Endothelial cell of umbilical vein (primary cell): ENCODE measurements at regions not wholly inside any gene's neighbourhood (a gene's known extent, or its start where the extent isn't known, plus 50 kb on each side); places are given as distances from the start of the nearest gene placed in this dataset.

ENCODE experiments used
- BruUV-seq: library from RNA; stranded (reverse); fragments of 400-500 nt; replicated peaks from 2 replicates; lab custom pipeline; 2021; lab: Mats Ljungman, UMichigan
- CTCF ChIA-PET: fragments of 300-600, 350-600 bp; sonication (Branson Sonifier 250); formaldehyde crosslinking; loops from one replicate; lab custom pipeline; 2021; ENCODE audit warnings: antibody characterized with exemption, inconsistent platforms; lab: Charles Lee
- POLR2A ChIA-PET: fragments of 300-600, 350-600 bp; sonication (Branson Sonifier 250); formaldehyde crosslinking; loops from one replicate; lab custom pipeline; 2021; ENCODE audit warnings: antibody characterized with exemption, inconsistent platforms; lab: Charles Lee
- DNase-seq: peaks from one replicate; pipeline ENCODE4 v3.0.0-alpha.2; 2011; ENCODE audit warnings: low read depth, low spot score
- FAIRE-seq: peaks from 2 replicates; lab custom pipeline; 2011; peaks lifted over from hg19 to GRCh38; lab: Jason Lieb, UNC
- H2AFZ ChIP-seq: 2 replicates; pipeline ENCODE4 v1.6.0; 2012; ENCODE audit warnings: low read depth, low read length, control low read depth, inconsistent platforms
- H3K27ac ChIP-seq: 2 replicates; pipeline ENCODE4 v1.5.1; 2011; ENCODE audit warnings: low read depth, mild to moderate bottlenecking, control low read depth, low read length, moderate library complexity; ENCODE audit not compliant: insufficient read depth
- H3K27me3 ChIP-seq, 2 experiments: 2 replicates each; pipeline versions ENCODE4 v1.6.0 to v1.6.1; 2011; ENCODE audit warnings: low read length in 2 of 2, mixed read lengths in 1 of 2; ENCODE audit not compliant: control insufficient read depth in 2 of 2, insufficient read depth in 2 of 2
- H3K36me3 ChIP-seq, 2 experiments: 2 replicates in 1 of 2; 3 replicates in 1 of 2; pipeline ENCODE4 v1.5.1; 2011; ENCODE audit warnings: low read length in 2 of 2, mild to moderate bottlenecking in 1 of 2, moderate library complexity in 1 of 2; ENCODE audit not compliant: control insufficient read depth in 2 of 2, insufficient read depth in 2 of 2; ENCODE audit errors: extremely low read depth in 1 of 2
- H3K4me1 ChIP-seq: 3 replicates; pipeline ENCODE4 v1.5.1; 2011; ENCODE audit warnings: mild to moderate bottlenecking, low read length; ENCODE audit not compliant: control insufficient read depth, insufficient read depth; ENCODE audit errors: extremely low read depth
- H3K4me2 ChIP-seq: 2 replicates; pipeline ENCODE4 v1.6.1; 2011; ENCODE audit warnings: low read length, control low read depth, mixed read lengths; ENCODE audit not compliant: insufficient read depth
- H3K4me3 ChIP-seq, 3 experiments: fragments of 200-600 bp in 1 of 3; sonication (generic), shearing (Covaris generic) in 1 of 3; replicated peaks in 1 of 3; 2 replicates each; pipeline ENCODE4 v1.5.1; 2011 to 2016; ENCODE audit warnings: control low read depth in 3 of 3, low read length in 3 of 3, mild to moderate bottlenecking in 2 of 3, inconsistent platforms in 1 of 3, low read depth in 1 of 3, moderate library complexity in 1 of 3; ENCODE audit not compliant: insufficient read depth in 1 of 3
- H3K79me2 ChIP-seq: 2 replicates; pipeline ENCODE4 v1.6.0; 2012; ENCODE audit warnings: low read length, inconsistent platforms; ENCODE audit not compliant: control insufficient read depth, insufficient read depth
- H3K9ac ChIP-seq: replicated peaks from 2 replicates; pipeline ENCODE3; 2011; ENCODE audit warnings: low read length, control low read depth; ENCODE audit not compliant: insufficient read depth; ENCODE audit errors: extremely low read depth
- H3K9me1 ChIP-seq: replicated peaks from 3 replicates; pipeline ENCODE4 v1.6.0; 2011; ENCODE audit warnings: mild to moderate bottlenecking, low read length; ENCODE audit not compliant: control insufficient read depth, insufficient read depth; ENCODE audit errors: extremely low read depth
- H3K9me3 ChIP-seq: replicated peaks from 2 replicates; pipeline ENCODE4 v1.5.1; 2012; ENCODE audit warnings: low read length, inconsistent platforms; ENCODE audit not compliant: control insufficient read depth, insufficient read depth
- H4K20me1 ChIP-seq: replicated peaks from 2 replicates; pipeline ENCODE3; 2011; ENCODE audit warnings: mild to moderate bottlenecking, low read length; ENCODE audit not compliant: control insufficient read depth, insufficient read depth; ENCODE audit errors: extremely low read depth
- EZH2 ChIP-seq: IDR thresholded peaks from 2 replicates; pipeline ENCODE4 v1.6.1; 2012; ENCODE audit warnings: borderline replicate concordance, low read depth, mild to moderate bottlenecking, moderate library complexity, low read length, inconsistent platforms; ENCODE audit not compliant: severe bottlenecking
- FOS ChIP-seq: IDR thresholded peaks from 2 replicates; pipeline ENCODE4 v1.6.1; 2011; ENCODE audit warnings: mild to moderate bottlenecking, low read length, moderate library complexity, borderline replicate concordance; ENCODE audit not compliant: insufficient read depth
- GATA2 ChIP-seq: IDR thresholded peaks from 2 replicates; pipeline ENCODE4 v1.7.0; 2011; ENCODE audit warnings: low read depth, mild to moderate bottlenecking, moderate library complexity, mixed read lengths, low read length; ENCODE audit not compliant: insufficient read length, insufficient read depth
- JUN ChIP-seq: IDR thresholded peaks from 2 replicates; pipeline ENCODE4 v1.6.1; 2011; ENCODE audit warnings: borderline replicate concordance, low read depth; ENCODE audit not compliant: insufficient read length, insufficient read depth
- MYC ChIP-seq: IDR thresholded peaks from one replicate; pipeline ENCODE4 v1.6.1; 2011; ENCODE audit warnings: mild to moderate bottlenecking, low read depth, low read length
- POLR2A ChIP-seq: IDR thresholded peaks from 2 replicates; pipeline ENCODE4 v1.6.1; 2012; ENCODE audit warnings: low read depth, mild to moderate bottlenecking, control low read depth, low read length
- POLR2AphosphoS5 ChIP-seq: IDR thresholded peaks from 2 replicates; pipeline ENCODE4 v1.6.1; 2012; ENCODE audit warnings: low read depth, mild to moderate bottlenecking, control low read depth, low read length, moderate library complexity; ENCODE audit not compliant: insufficient read depth
- dilution Hi-C: fragments of 300-500 bp; cut with MboI; formaldehyde crosslinking; loops from one replicate; pipeline ENCODE4 v1.15.0; 2019; ENCODE audit warnings: low sequenced_read_pairs; ENCODE audit not compliant: extremely low pct_ligation_motif_present
- intact Hi-C: fragments of 100-400 bp; cut with micrococcal nuclease; formaldehyde crosslinking; loops from one replicate; pipeline ENCODE4 v1.10.0; 2022
- TF ChIP-seq, protein P1 (sequence below): IDR thresholded peaks from 2 replicates; pipeline ENCODE4 v1.6.1; 2011; ENCODE audit not compliant: insufficient read depth, insufficient read length
- TF ChIP-seq, protein P2 (sequence below), 2 donors: IDR thresholded peaks; 1 replicate in 1 of 2; 2 replicates in 1 of 2; pipeline ENCODE4 v1.5.1; 2011; ENCODE audit warnings: low read length in 2 of 2, mild to moderate bottlenecking in 2 of 2, moderate library complexity in 2 of 2, control low read depth in 1 of 2, inconsistent platforms in 1 of 2, low read depth in 1 of 2; ENCODE audit not compliant: insufficient read depth in 1 of 2; ENCODE audit errors: extremely low read depth in 1 of 2

DNA sequence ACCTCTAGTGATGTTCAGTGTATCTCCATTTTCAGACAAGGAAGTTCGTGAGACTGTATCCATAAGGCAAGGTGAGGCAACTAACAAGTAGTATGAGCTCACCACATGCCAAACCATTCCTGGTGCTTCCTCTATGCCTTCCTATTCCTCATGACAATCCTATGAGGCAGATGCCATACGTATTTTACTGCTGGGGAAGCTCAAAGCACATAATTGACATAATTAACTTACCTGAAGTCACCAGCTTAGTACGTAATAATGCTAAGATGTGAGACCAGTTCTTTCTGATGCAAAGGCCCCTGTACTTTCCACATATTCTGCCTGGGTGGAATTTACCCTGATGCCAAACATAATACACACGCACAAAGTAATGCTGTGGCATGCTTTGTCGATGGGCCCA lies 83.6 kb upstream of the NFIA start:
- POLR2A ChIA-PET, result no interaction called here
- H3K4me2 ChIP-seq, result no peak overlapping the region
- intact Hi-C loops (no loop called here), dilution Hi-C loops (no loop called here)
- H3K9me1 ChIP-seq, result no peaks in the 10 kb centered on the region
- FAIRE-seq, result no peak
- BruUV-seq, result no TSS peak
- no peaks in the 10 kb centered on the region for H3K9me3 ChIP-seq
- H3K79me2 ChIP-seq, result no peaks in the 10 kb centered on the region
- H3K4me3 ChIP-seq, result no peak overlapping the region
- H3K27ac ChIP-seq, result no peak overlapping the region
- H3K36me3 ChIP-seq, result no peaks in the 10 kb centered on the region
- H3K9ac ChIP-seq, result no peak overlapping the region
- no peak for TF ChIP-seq FOS
- TF ChIP-seq GATA2, result no peak
- TF ChIP-seq JUN, result no peak
- TF ChIP-seq MYC, result no peak
- TF ChIP-seq EZH2, result no peak
- TF ChIP-seq, protein P1, sequence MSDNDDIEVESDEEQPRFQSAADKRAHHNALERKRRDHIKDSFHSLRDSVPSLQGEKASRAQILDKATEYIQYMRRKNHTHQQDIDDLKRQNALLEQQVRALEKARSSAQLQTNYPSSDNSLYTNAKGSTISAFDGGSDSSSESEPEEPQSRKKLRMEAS, result no peak
- TF ChIP-seq, protein P2, sequence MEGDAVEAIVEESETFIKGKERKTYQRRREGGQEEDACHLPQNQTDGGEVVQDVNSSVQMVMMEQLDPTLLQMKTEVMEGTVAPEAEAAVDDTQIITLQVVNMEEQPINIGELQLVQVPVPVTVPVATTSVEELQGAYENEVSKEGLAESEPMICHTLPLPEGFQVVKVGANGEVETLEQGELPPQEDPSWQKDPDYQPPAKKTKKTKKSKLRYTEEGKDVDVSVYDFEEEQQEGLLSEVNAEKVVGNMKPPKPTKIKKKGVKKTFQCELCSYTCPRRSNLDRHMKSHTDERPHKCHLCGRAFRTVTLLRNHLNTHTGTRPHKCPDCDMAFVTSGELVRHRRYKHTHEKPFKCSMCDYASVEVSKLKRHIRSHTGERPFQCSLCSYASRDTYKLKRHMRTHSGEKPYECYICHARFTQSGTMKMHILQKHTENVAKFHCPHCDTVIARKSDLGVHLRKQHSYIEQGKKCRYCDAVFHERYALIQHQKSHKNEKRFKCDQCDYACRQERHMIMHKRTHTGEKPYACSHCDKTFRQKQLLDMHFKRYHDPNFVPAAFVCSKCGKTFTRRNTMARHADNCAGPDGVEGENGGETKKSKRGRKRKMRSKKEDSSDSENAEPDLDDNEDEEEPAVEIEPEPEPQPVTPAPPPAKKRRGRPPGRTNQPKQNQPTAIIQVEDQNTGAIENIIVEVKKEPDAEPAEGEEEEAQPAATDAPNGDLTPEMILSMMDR (IDR thresholded peaks at IDR 0.05; ENCODE audit: extremely low read depth in 1 of 2, insufficient read depth in 1 of 2, low read depth in 1 of 2, low read length in 2 of 2), result no peak
- no peak for TF ChIP-seq POLR2AphosphoS5
- TF ChIP-seq POLR2A, result no peak
- CTCF ChIA-PET, result no interaction called here
- no peak overlapping the region for H2AFZ ChIP-seq
- no peaks in the 10 kb centered on the region for H3K27me3 ChIP-seq
- DNase-seq, result no peak
- H4K20me1 ChIP-seq, result no peaks in the 10 kb centered on the region
- H3K4me1 ChIP-seq, result no peaks in the 10 kb centered on the region
